ENCODE measurements at regions not wholly inside any gene's neighbourhood (a gene's known extent, or its start where the extent isn't known, plus 50 kb on each side); places are given as distances from the start of the nearest gene placed in this dataset.

- no peaks in the 10 kb centered on the region for H3K9me3 ChIP-seq (ENCODE audit: control insufficient read depth in 2 of 3, insufficient read depth in 1 of 3, low read length in 3 of 3)
- DNase-seq, result no peak
- no peak for FAIRE-seq
- TF ChIP-seq CTCF (IDR thresholded peaks at IDR 0.05; ENCODE audit: borderline replicate concordance, extremely low read depth, insufficient read depth), result no peak
- intact Hi-C loops (cut with DNase I), result no loop called here
- H3K36me3 ChIP-seq (ENCODE audit: control insufficient read depth in 2 of 3, insufficient read depth in 3 of 3, low read length in 3 of 3), result no peaks in the 10 kb centered on the region
- no peak overlapping the region for H3K9ac ChIP-seq (ENCODE audit: low read length in 3 of 3)
- no peak overlapping the region for H3K4me3 ChIP-seq (ENCODE audit: low read length in 3 of 3)
- H3K27ac ChIP-seq (ENCODE audit: low read depth in 2 of 2, low read length in 2 of 2), result no peak overlapping the region
- no peaks in the 10 kb centered on the region for H3K4me1 ChIP-seq (ENCODE audit: control insufficient read depth in 2 of 3, insufficient read depth in 2 of 3, low read depth in 1 of 3, low read length in 3 of 3)
- no peaks in the 10 kb centered on the region for H3K27me3 ChIP-seq (ENCODE audit: control insufficient read depth, insufficient read depth, low read length)
Observed at GRCh38 chrY:7920382-7920781, 1008.8 kb upstream of the AMELY start.

GRCh38 chrY:7888506-7888905 is 977.0 kb upstream of the AMELY start:
- Histone ChIP-seq H3K27ac (ENCODE audit: low read depth in 2 of 2, low read length in 2 of 2) (no peak overlapping the region), H3K9me3 (ENCODE audit: control insufficient read depth in 2 of 3, insufficient read depth in 1 of 3, low read length in 3 of 3) (no peaks in the 10 kb centered on the region), H3K36me3 (ENCODE audit: control insufficient read depth in 2 of 3, insufficient read depth in 3 of 3, low read length in 3 of 3) (no peaks in the 10 kb centered on the region), H3K27me3 (ENCODE audit: control insufficient read depth, insufficient read depth, low read length) (no peaks in the 10 kb centered on the region), H3K4me3 (ENCODE audit: low read length in 3 of 3) (no peak overlapping the region), H3K4me1 (ENCODE audit: control insufficient read depth in 2 of 3, insufficient read depth in 2 of 3, low read depth in 1 of 3, low read length in 3 of 3) (no peaks in the 10 kb centered on the region), H3K9ac (ENCODE audit: low read length in 3 of 3) (no peak overlapping the region)
- intact Hi-C loops (cut with DNase I), result no loop called here
- no peak for TF ChIP-seq CTCF (IDR thresholded peaks at IDR 0.05; ENCODE audit: borderline replicate concordance, extremely low read depth, insufficient read depth)
- FAIRE-seq (no peak), DNase-seq (no peak)

- intact Hi-C loops (cut with DNase I), result no loop called here
- no peak for FAIRE-seq
Observed at GRCh38 chrY:7881696-7882095, 970.1 kb upstream of the AMELY start.

More at GRCh38 chrY:7881696-7882095, 970.1 kb upstream of the AMELY start:
- no peak for TF ChIP-seq CTCF (IDR thresholded peaks at IDR 0.05; ENCODE audit: borderline replicate concordance, extremely low read depth, insufficient read depth)
- Histone ChIP-seq H3K36me3 (ENCODE audit: control insufficient read depth in 2 of 3, insufficient read depth in 3 of 3, low read length in 3 of 3) (no peaks in the 10 kb centered on the region), H3K4me1 (ENCODE audit: control insufficient read depth in 2 of 3, insufficient read depth in 2 of 3, low read depth in 1 of 3, low read length in 3 of 3) (no peaks in the 10 kb centered on the region), H3K9ac (ENCODE audit: low read length in 3 of 3) (no peak overlapping the region), H3K27ac (ENCODE audit: low read depth in 2 of 2, low read length in 2 of 2) (no peak overlapping the region), H3K9me3 (ENCODE audit: control insufficient read depth in 2 of 3, insufficient read depth in 1 of 3, low read length in 3 of 3) (no peaks in the 10 kb centered on the region), H3K27me3 (ENCODE audit: control insufficient read depth, insufficient read depth, low read length) (no peaks in the 10 kb centered on the region), H3K4me3 (ENCODE audit: low read length in 3 of 3) (no peak overlapping the region)
- DNase-seq, result no peak
